PC-9 (cell line): ENCODE measurements at regions not wholly inside any gene's neighbourhood (a gene's known extent, or its start where the extent isn't known, plus 50 kb on each side); places are given as distances from the start of the nearest gene placed in this dataset.

ENCODE experiments used
- EZH2 ChIP-seq: fragments of 200-600 bp; sonication (generic); IDR thresholded peaks from 2 replicates; pipeline ENCODE4 v1.8.0; 2017; ENCODE audit warnings: antibody characterized with exemption, low read depth
- TF ChIP-seq, protein P1 (sequence below): fragments of 200-600 bp; sonication (generic); conservative IDR thresholded peaks from 2 replicates; pipeline ENCODE4 v1.6.1; 2017; ENCODE audit warnings: mixed run types, antibody characterized with exemption, mild to moderate bottlenecking, moderate library complexity

DNA sequence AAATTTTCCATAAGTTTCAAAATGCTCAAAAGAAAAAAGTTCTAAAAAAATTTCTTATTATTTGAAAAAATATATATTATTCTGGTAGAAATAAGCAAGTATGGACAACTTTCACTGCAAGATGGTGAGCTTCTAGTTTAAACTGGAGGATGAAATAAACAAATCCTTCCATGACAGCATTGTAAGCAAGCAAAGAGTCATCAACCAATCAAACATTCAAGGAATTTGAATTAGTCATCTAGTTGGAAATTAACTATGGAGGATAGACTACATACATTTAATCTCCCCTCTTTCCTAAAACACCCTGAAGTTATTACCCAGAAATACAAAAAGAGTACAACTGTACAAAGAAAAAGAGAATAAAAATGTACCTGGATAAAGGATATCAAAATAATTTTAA is 51.0 kb upstream of the IRX5 start:
- TF ChIP-seq, protein P1, sequence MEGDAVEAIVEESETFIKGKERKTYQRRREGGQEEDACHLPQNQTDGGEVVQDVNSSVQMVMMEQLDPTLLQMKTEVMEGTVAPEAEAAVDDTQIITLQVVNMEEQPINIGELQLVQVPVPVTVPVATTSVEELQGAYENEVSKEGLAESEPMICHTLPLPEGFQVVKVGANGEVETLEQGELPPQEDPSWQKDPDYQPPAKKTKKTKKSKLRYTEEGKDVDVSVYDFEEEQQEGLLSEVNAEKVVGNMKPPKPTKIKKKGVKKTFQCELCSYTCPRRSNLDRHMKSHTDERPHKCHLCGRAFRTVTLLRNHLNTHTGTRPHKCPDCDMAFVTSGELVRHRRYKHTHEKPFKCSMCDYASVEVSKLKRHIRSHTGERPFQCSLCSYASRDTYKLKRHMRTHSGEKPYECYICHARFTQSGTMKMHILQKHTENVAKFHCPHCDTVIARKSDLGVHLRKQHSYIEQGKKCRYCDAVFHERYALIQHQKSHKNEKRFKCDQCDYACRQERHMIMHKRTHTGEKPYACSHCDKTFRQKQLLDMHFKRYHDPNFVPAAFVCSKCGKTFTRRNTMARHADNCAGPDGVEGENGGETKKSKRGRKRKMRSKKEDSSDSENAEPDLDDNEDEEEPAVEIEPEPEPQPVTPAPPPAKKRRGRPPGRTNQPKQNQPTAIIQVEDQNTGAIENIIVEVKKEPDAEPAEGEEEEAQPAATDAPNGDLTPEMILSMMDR = no peak
- no peak for TF ChIP-seq EZH2
